ENCODE measurements at regions not wholly inside any gene's neighbourhood (a gene's known extent, or its start where the extent isn't known, plus 50 kb on each side); places are given as distances from the start of the nearest gene placed in this dataset.

DNA sequence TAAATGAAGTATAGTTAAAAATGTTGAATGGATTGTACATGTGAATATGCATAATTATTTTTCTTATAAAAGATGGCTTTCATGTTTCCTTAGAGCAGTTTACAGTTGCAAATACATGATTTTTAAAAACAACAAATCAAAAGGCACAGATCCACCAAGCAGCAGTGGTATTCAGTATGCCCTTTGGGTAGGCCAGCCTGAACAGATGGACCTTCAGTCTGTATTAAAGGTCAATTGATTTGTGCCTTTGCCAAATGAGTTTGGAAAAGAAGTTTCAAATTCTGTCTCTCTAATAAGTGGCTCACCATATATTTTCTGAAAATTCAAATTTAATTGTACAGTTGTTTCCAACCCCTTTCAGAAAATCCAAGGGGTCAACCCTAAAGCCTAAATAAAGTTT, 477.1 kb downstream of the NSUN3 start:
- no peaks in the 10 kb centered on the region for H3F3A ChIP-seq (ENCODE audit: low read length, unreplicated experiment)
- POLR2A ChIA-PET (ENCODE audit: unreplicated experiment), result no interaction called here
- H3K9me3 ChIP-seq (ENCODE audit: low read length), result no peaks in the 10 kb centered on the region
- TF ChIP-seq, protein P1, sequence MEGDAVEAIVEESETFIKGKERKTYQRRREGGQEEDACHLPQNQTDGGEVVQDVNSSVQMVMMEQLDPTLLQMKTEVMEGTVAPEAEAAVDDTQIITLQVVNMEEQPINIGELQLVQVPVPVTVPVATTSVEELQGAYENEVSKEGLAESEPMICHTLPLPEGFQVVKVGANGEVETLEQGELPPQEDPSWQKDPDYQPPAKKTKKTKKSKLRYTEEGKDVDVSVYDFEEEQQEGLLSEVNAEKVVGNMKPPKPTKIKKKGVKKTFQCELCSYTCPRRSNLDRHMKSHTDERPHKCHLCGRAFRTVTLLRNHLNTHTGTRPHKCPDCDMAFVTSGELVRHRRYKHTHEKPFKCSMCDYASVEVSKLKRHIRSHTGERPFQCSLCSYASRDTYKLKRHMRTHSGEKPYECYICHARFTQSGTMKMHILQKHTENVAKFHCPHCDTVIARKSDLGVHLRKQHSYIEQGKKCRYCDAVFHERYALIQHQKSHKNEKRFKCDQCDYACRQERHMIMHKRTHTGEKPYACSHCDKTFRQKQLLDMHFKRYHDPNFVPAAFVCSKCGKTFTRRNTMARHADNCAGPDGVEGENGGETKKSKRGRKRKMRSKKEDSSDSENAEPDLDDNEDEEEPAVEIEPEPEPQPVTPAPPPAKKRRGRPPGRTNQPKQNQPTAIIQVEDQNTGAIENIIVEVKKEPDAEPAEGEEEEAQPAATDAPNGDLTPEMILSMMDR (conservative IDR thresholded peaks at IDR 0.05; ENCODE audit: low read depth, low read length), result no peak
- TF ChIP-seq EZH2 (IDR thresholded peaks at IDR 0.05; ENCODE audit: low read length, unreplicated experiment) (no peak), EZH2phosphoT487 (IDR thresholded peaks at IDR 0.05; ENCODE audit: borderline replicate concordance, low read length) (no peak)
- H3K36me3 ChIP-seq (ENCODE audit: low read depth, low read length), result no peaks in the 10 kb centered on the region
- intact Hi-C loops (cut with micrococcal nuclease), result no loop called here
- no peaks in the 10 kb centered on the region for H4K20me1 ChIP-seq (ENCODE audit: low read length)
- no peaks in the 10 kb centered on the region for H3K79me2 ChIP-seq (ENCODE audit: low read length)
- no peak overlapping the region for H3K9ac ChIP-seq (ENCODE audit: low read length)
- ATAC-seq (no peak), DNase-seq (no peak)
- CTCF ChIA-PET, result no interaction called here
- H3K9me2 ChIP-seq (replicated peaks; ENCODE audit: low read length), result no peaks in the 10 kb centered on the region
- no TSS peak for BruUV-seq (replicated peaks)
- H3K27me3 ChIP-seq (ENCODE audit: low read length), result no peaks in the 10 kb centered on the region
- H2AFZ ChIP-seq (ENCODE audit: low read length), result no peak overlapping the region
- peaks cover 5% of the 10 kb centered on the region; the same call in 1 of the 2 replicates for H3K4me1 ChIP-seq (ENCODE audit: insufficient read depth, low read length)
- no peak overlapping the region for H3K27ac ChIP-seq (ENCODE audit: low read length)
- H3K4me2 ChIP-seq (ENCODE audit: low read length), result no peak overlapping the region
- no peak overlapping the region for H3K4me3 ChIP-seq (ENCODE audit: low read length)

DNA sequence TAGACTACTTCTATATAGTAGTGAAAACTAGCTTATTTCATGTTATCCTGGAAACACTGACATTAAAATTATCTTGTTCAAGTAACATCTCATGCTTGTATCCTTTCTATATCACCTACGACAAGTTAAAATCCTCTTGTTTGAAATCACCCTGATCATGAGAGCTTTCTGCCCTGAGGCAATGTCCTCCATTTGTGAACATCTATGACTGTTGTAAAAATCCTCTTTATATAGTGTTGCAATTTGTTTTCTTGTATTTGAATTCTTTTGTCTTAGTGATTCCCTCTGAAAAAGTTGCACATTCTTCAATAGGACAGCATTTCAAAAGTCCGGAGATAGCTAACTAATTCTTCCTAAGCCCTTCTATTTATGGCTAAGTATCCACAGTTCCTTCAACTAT, 480.3 kb downstream of the NSUN3 start:
- DNase-seq (no peak), ATAC-seq (no peak)
- CTCF ChIA-PET, result no interaction called here
- Histone ChIP-seq H3K9ac (ENCODE audit: low read length) (no peak overlapping the region), H4K20me1 (ENCODE audit: low read length) (no peaks in the 10 kb centered on the region), H3K4me1 (ENCODE audit: insufficient read depth, low read length) (peaks cover 5% of the 10 kb centered on the region; the same call in 1 of the 2 replicates), H3K4me3 (ENCODE audit: low read length) (no peak overlapping the region), H3F3A (ENCODE audit: low read length, unreplicated experiment) (no peaks in the 10 kb centered on the region), H3K27me3 (ENCODE audit: low read length) (no peaks in the 10 kb centered on the region), H3K4me2 (ENCODE audit: low read length) (no peak overlapping the region), H2AFZ (ENCODE audit: low read length) (no peak overlapping the region), H3K9me3 (ENCODE audit: low read length) (no peaks in the 10 kb centered on the region), H3K27ac (ENCODE audit: low read length) (no peak overlapping the region), H3K9me2 (replicated peaks; ENCODE audit: low read length) (no peaks in the 10 kb centered on the region), H3K79me2 (ENCODE audit: low read length) (no peaks in the 10 kb centered on the region), H3K36me3 (ENCODE audit: low read depth, low read length) (no peaks in the 10 kb centered on the region)
- POLR2A ChIA-PET (ENCODE audit: unreplicated experiment), result no interaction called here
- intact Hi-C loops (cut with micrococcal nuclease), result no loop called here
- no TSS peak for BruUV-seq (replicated peaks)
- TF ChIP-seq, protein P1 (conservative IDR thresholded peaks at IDR 0.05; ENCODE audit: low read depth, low read length), result no peak
- TF ChIP-seq EZH2phosphoT487 (IDR thresholded peaks at IDR 0.05; ENCODE audit: borderline replicate concordance, low read length), result no peak
- no peak for TF ChIP-seq EZH2 (IDR thresholded peaks at IDR 0.05; ENCODE audit: low read length, unreplicated experiment)

DNA sequence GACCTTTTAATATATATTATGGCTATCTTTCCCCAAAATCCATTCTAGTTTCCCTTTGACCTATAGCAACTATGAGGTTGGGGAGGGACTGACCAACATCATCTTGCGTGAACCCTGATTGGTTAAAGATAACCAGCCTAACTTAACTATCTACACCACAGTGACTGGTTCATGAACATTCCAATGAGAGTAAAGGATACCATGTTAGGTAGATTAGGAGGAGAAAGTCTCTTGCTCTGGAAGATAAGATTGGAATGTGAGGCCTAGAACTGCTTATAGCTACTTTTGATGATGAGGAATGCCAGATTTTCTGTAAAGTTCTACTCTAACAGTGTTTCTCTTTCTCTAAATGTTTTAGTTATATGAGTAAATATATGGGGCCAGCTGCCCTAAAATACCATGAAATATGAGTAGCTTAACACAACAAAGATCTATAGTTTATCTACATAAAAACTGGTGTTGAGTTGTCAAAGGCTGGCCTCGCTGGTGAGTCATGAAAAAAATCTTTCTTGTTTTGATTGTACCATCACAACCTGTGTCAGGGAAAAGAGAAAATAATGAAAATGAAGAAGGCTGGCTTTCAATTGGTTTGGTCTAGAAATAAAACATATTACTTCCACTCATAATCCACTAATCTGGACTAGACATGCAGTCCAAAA, 481.4 kb downstream of the NSUN3 start:
- Histone ChIP-seq H2AFZ (ENCODE audit: low read length) (no peak overlapping the region), H3F3A (ENCODE audit: low read length, unreplicated experiment) (no peaks in the 10 kb centered on the region), H4K20me1 (ENCODE audit: low read length) (no peaks in the 10 kb centered on the region), H3K27ac (ENCODE audit: low read length) (no peak overlapping the region), H3K9ac (ENCODE audit: low read length) (no peak overlapping the region), H3K4me1 (ENCODE audit: insufficient read depth, low read length) (peaks cover 5% of the 10 kb centered on the region; the same call in 1 of the 2 replicates), H3K9me3 (ENCODE audit: low read length) (no peaks in the 10 kb centered on the region), H3K36me3 (ENCODE audit: low read depth, low read length) (no peaks in the 10 kb centered on the region), H3K79me2 (ENCODE audit: low read length) (no peaks in the 10 kb centered on the region), H3K4me2 (ENCODE audit: low read length) (no peak overlapping the region), H3K4me3 (ENCODE audit: low read length) (no peak overlapping the region), H3K27me3 (ENCODE audit: low read length) (no peaks in the 10 kb centered on the region), H3K9me2 (replicated peaks; ENCODE audit: low read length) (no peaks in the 10 kb centered on the region)
- ChIA-PET CTCF (no interaction called here), POLR2A (ENCODE audit: unreplicated experiment) (no interaction called here)
- intact Hi-C loops (cut with micrococcal nuclease), result no loop called here
- TF ChIP-seq EZH2 (IDR thresholded peaks at IDR 0.05; ENCODE audit: low read length, unreplicated experiment), result no peak
- no peak for TF ChIP-seq EZH2phosphoT487 (IDR thresholded peaks at IDR 0.05; ENCODE audit: borderline replicate concordance, low read length)
- TF ChIP-seq, protein P1 (conservative IDR thresholded peaks at IDR 0.05; ENCODE audit: low read depth, low read length), result no peak
- peak; percentile 78 for ATAC-seq
- BruUV-seq (replicated peaks), result no TSS peak
- peak; percentile 43 for DNase-seq

Measured in PC-3 (cell line).